ENCODE measurements at regions not wholly inside any gene's neighbourhood (a gene's known extent, or its start where the extent isn't known, plus 50 kb on each side); places are given as distances from the start of the nearest gene placed in this dataset.

GRCh38 chrX:87755493-87755892 is 237.9 kb downstream of the KLHL4 start:
- no peaks in the 10 kb centered on the region for H3K4me1 ChIP-seq
- no peaks in the 10 kb centered on the region for H3K9me3 ChIP-seq
- no peaks in the 10 kb centered on the region for H3K27me3 ChIP-seq
- no peak for DNase-seq
- no peak for TF ChIP-seq CTCF (IDR thresholded peaks at IDR 0.05)
- TF ChIP-seq POLR2A (IDR thresholded peaks at IDR 0.05), result no peak
- H3K27ac ChIP-seq, result no peak overlapping the region
- H3K4me3 ChIP-seq, result no peak overlapping the region
- H3K36me3 ChIP-seq, result no peaks in the 10 kb centered on the region

- Histone ChIP-seq H3K36me3 (no peaks in the 10 kb centered on the region), H3K27ac (no peak overlapping the region), H3K4me3 (no peak overlapping the region), H3K9me3 (no peaks in the 10 kb centered on the region), H3K4me1 (no peaks in the 10 kb centered on the region), H3K27me3 (no peaks in the 10 kb centered on the region)
- DNase-seq, result no peak
- no peak for TF ChIP-seq CTCF (IDR thresholded peaks at IDR 0.05)
Measured at GRCh38 chrX:87788976-87789375, 271.4 kb downstream of the KLHL4 start.

- H3K9me3 ChIP-seq, result no peaks in the 10 kb centered on the region
- H3K27me3 ChIP-seq, result no peaks in the 10 kb centered on the region
- H3K4me1 ChIP-seq, result no peaks in the 10 kb centered on the region
- no peak overlapping the region for H3K4me3 ChIP-seq
- TF ChIP-seq CTCF (IDR thresholded peaks at IDR 0.05) (no peak), POLR2A (IDR thresholded peaks at IDR 0.05) (no peak)
- no peaks in the 10 kb centered on the region for H3K36me3 ChIP-seq
- no peak overlapping the region for H3K27ac ChIP-seq
- no peak for DNase-seq
Measured at GRCh38 chrX:87798039-87798438, 280.4 kb downstream of the KLHL4 start.

GRCh38 chrX:87805829-87806490 is 288.4 kb downstream of the KLHL4 start:
- DNase-seq, result no peak
- no peak overlapping the region for H3K27ac ChIP-seq
- TF ChIP-seq POLR2A (IDR thresholded peaks at IDR 0.05) (no peak), CTCF (IDR thresholded peaks at IDR 0.05) (no peak)
- H3K27me3 ChIP-seq, result no peaks in the 10 kb centered on the region
- no peaks in the 10 kb centered on the region for H3K4me1 ChIP-seq
- H3K9me3 ChIP-seq, result no peaks in the 10 kb centered on the region
- H3K36me3 ChIP-seq, result no peaks in the 10 kb centered on the region
- H3K4me3 ChIP-seq, result no peak overlapping the region

- Histone ChIP-seq H3K36me3 (no peaks in the 10 kb centered on the region), H3K9me3 (no peaks in the 10 kb centered on the region), H3K4me3 (no peak overlapping the region), H3K27me3 (no peaks in the 10 kb centered on the region), H3K4me1 (no peaks in the 10 kb centered on the region), H3K27ac (no peak overlapping the region)
- no peak for DNase-seq
- TF ChIP-seq POLR2A (IDR thresholded peaks at IDR 0.05) (no peak), CTCF (IDR thresholded peaks at IDR 0.05) (no peak)
Measured at GRCh38 chrX:87808576-87809243, 291.1 kb downstream of the KLHL4 start.

Data from Peyer's patch (tissue), 4 donors.